HEK293 (cell line): ENCODE measurements at regions not wholly inside any gene's neighbourhood (a gene's known extent, or its start where the extent isn't known, plus 50 kb on each side); places are given as distances from the start of the nearest gene placed in this dataset.

Experiments used
- CTCF ChIA-PET: fragments of 350-600 bp; formaldehyde crosslinking; extraction: SDS; loops from one replicate; lab custom pipeline; 2021; ENCODE audit warnings: antibody characterized with exemption; lab: Yijun Ruan, JAX
- POLR2A ChIA-PET: fragments of 300-600 bp; formaldehyde crosslinking; extraction: SDS; loops from one replicate; lab custom pipeline; 2020; ENCODE audit warnings: antibody characterized with exemption, inconsistent platforms; lab: Yijun Ruan, JAX
- H3K27ac ChIP-seq: fragments of 200-500 bp; sonication (Bioruptor generic); 2 replicates; pipeline ENCODE4 v1.5.1; 2014; ENCODE audit warnings: low read depth, low read length, control low read depth, inconsistent platforms; ENCODE audit errors: extremely low read depth
- H3K36me3 ChIP-seq, 2 experiments: fragments of 200-500 bp in 1 of 2; sonication (Bioruptor generic) in 1 of 2; 1 replicate in 1 of 2; 2 replicates in 1 of 2; pipeline ENCODE4 v1.5.1; 2014 to 2017; ENCODE audit warnings: inconsistent platforms in 2 of 2, low read length in 2 of 2; ENCODE audit not compliant: control insufficient read depth in 2 of 2, insufficient read depth in 1 of 2
- H3K4me1 ChIP-seq: fragments of 200-500 bp; sonication (Bioruptor generic); 2 replicates; pipeline ENCODE4 v1.5.1; 2014; ENCODE audit warnings: mild to moderate bottlenecking, low read length, inconsistent platforms; ENCODE audit not compliant: control insufficient read depth, insufficient read depth
- H3K4me3 ChIP-seq: 2 replicates; pipeline ENCODE4 v1.5.1; 2011; ENCODE audit warnings: low read depth, mild to moderate bottlenecking, control low read depth, low read length, moderate library complexity
- H3K9me3 ChIP-seq: fragments of 200-500 bp; sonication (Bioruptor generic); 2 replicates; pipeline ENCODE4 v1.5.1; 2014; ENCODE audit warnings: low read depth, low read length, inconsistent platforms; ENCODE audit not compliant: control insufficient read depth, insufficient read depth
- ATF2 ChIP-seq: fragments of 450-650 bp; formaldehyde crosslinking; IDR thresholded peaks from 2 replicates; pipeline ENCODE4 v1.5.1; 2016; ENCODE audit warnings: missing biosample characterization, missing genetic modification characterization, low read depth
- OVOL3 ChIP-seq: fragments of 450-650 bp; formaldehyde crosslinking; IDR thresholded peaks from 2 replicates; pipeline ENCODE4 v1.5.1; 2016; ENCODE audit warnings: missing biosample characterization, missing genetic modification characterization
- SETDB1 ChIP-seq: IDR thresholded peaks from one replicate; pipeline ENCODE4 v1.6.1; 2017; ENCODE audit warnings: mild to moderate bottlenecking, low read length, moderate library complexity, mixed read lengths; ENCODE audit not compliant: insufficient read length
- SP3 ChIP-seq: fragments of 450-650 bp; formaldehyde crosslinking; IDR thresholded peaks from 2 replicates; pipeline ENCODE4 v1.5.1; 2016; ENCODE audit warnings: missing biosample characterization, missing genetic modification characterization
- ZBTB21 ChIP-seq: fragments of 450-650 bp; formaldehyde crosslinking; IDR thresholded peaks from 2 replicates; pipeline ENCODE4 v1.5.1; 2017; ENCODE audit warnings: missing biosample characterization, missing genetic modification characterization
- ZFP41 ChIP-seq: fragments of 450-650 bp; formaldehyde crosslinking; IDR thresholded peaks from 2 replicates; pipeline ENCODE4 v1.5.1; 2016; ENCODE audit warnings: missing biosample characterization, missing genetic modification characterization, borderline replicate concordance
- ZNF112 ChIP-seq: fragments of 450-650 bp; formaldehyde crosslinking; IDR thresholded peaks from 2 replicates; pipeline ENCODE4 v1.5.0; 2017; ENCODE audit warnings: missing biosample characterization, missing genetic modification characterization
- ZNF148 ChIP-seq: fragments of 450-650 bp; formaldehyde crosslinking; IDR thresholded peaks from 2 replicates; pipeline ENCODE4 v1.5.0; 2017; ENCODE audit warnings: missing biosample characterization, missing genetic modification characterization, borderline replicate concordance
- ZNF280D ChIP-seq: fragments of 450-650 bp; formaldehyde crosslinking; IDR thresholded peaks from 2 replicates; pipeline ENCODE4 v1.5.1; 2016; ENCODE audit warnings: missing biosample characterization, missing genetic modification characterization
- ZNF449 ChIP-seq: fragments of 450-650 bp; formaldehyde crosslinking; IDR thresholded peaks from 2 replicates; pipeline ENCODE4 v1.5.1; 2017; ENCODE audit warnings: missing biosample characterization, mild to moderate bottlenecking, missing genetic modification characterization, moderate library complexity
- ZNF501 ChIP-seq: fragments of 450-650 bp; formaldehyde crosslinking; IDR thresholded peaks from 2 replicates; pipeline ENCODE4 v1.5.1; 2016; ENCODE audit warnings: missing biosample characterization, missing genetic modification characterization
- ZNF548 ChIP-seq: fragments of 450-650 bp; formaldehyde crosslinking; IDR thresholded peaks from 2 replicates; pipeline ENCODE4 v1.5.1; 2016; ENCODE audit warnings: missing biosample characterization, missing genetic modification characterization
- ZNF558 ChIP-seq: fragments of 450-650 bp; formaldehyde crosslinking; IDR thresholded peaks from 2 replicates; pipeline ENCODE4 v1.5.1; 2016; ENCODE audit warnings: missing biosample characterization, missing genetic modification characterization
- ZNF621 ChIP-seq: fragments of 450-650 bp; formaldehyde crosslinking; IDR thresholded peaks from 2 replicates; pipeline ENCODE4 v1.5.1; 2017; ENCODE audit warnings: missing biosample characterization, missing genetic modification characterization
- ZNF747 ChIP-seq: fragments of 450-650 bp; formaldehyde crosslinking; IDR thresholded peaks from 2 replicates; pipeline ENCODE4 v1.5.1; 2016; ENCODE audit warnings: missing biosample characterization, missing genetic modification characterization
- ZNF768 ChIP-seq: fragments of 450-650 bp; formaldehyde crosslinking; IDR thresholded peaks from 2 replicates; pipeline ENCODE4 v1.5.1; 2018; ENCODE audit warnings: missing biosample characterization, mild to moderate bottlenecking, missing genetic modification characterization
- ZNF777 ChIP-seq: fragments of 450-650 bp; formaldehyde crosslinking; IDR thresholded peaks from 2 replicates; pipeline ENCODE4 v1.5.1; 2017; ENCODE audit warnings: missing biosample characterization, missing genetic modification characterization, borderline replicate concordance
- ZSCAN30 ChIP-seq: fragments of 450-650 bp; IDR thresholded peaks from 2 replicates; pipeline ENCODE4 v1.5.1; 2018; ENCODE audit warnings: missing biosample characterization, mild to moderate bottlenecking, missing genetic modification characterization, moderate library complexity

- no peak for TF ChIP-seq ZNF621 (tag by site-specific recombination)
- TF ChIP-seq SETDB1 = no peak
- TF ChIP-seq ZNF747 (tag by site-specific recombination) = no peak
- TF ChIP-seq ZNF777 (tag by site-specific recombination) = no peak
- no peak for TF ChIP-seq ZNF768 (tag by site-specific recombination)
- no peak for TF ChIP-seq ZNF112 (tag by site-specific recombination)
- TF ChIP-seq ZNF148 = no peak
- no peak for TF ChIP-seq SP3 (tag by site-specific recombination)
- no peak for TF ChIP-seq ZNF558
- no peak for TF ChIP-seq ZNF501 (tag by site-specific recombination)
- no peak for TF ChIP-seq ZNF548 (tag by site-specific recombination)
- no peak for TF ChIP-seq ZNF449 (tag by site-specific recombination)
- no peak for TF ChIP-seq ZBTB21 (tag by site-specific recombination)
- TF ChIP-seq OVOL3 (tag by site-specific recombination) = no peak
- TF ChIP-seq ZSCAN30 = no peak
- TF ChIP-seq ATF2 (tag by site-specific recombination) = no peak
- no peak for TF ChIP-seq ZFP41 (tag by site-specific recombination)
- TF ChIP-seq ZNF280D (tag by site-specific recombination) = no peak
- POLR2A ChIA-PET = no interaction called here
- Histone ChIP-seq H3K36me3 (no peaks in the 10 kb centered on the region), H3K4me3 (no peak overlapping the region), H3K4me1 (no peaks in the 10 kb centered on the region), H3K27ac (no peak overlapping the region), H3K9me3 (no peaks in the 10 kb centered on the region)
- CTCF ChIA-PET = interaction anchor here (0.6 to 2.6 kb wide), 15 partner anchors 8 to 973 kb away, joined by 3 to 15 read pairs (median 5); no protein-coding TSS in a partner anchor
Measured at GRCh38 chrX:16444353-16444752, 205.6 kb upstream of the S100G start.
